ENCODE measurements at regions not wholly inside any gene's neighbourhood (a gene's known extent, or its start where the extent isn't known, plus 50 kb on each side); places are given as distances from the start of the nearest gene placed in this dataset.

DNA sequence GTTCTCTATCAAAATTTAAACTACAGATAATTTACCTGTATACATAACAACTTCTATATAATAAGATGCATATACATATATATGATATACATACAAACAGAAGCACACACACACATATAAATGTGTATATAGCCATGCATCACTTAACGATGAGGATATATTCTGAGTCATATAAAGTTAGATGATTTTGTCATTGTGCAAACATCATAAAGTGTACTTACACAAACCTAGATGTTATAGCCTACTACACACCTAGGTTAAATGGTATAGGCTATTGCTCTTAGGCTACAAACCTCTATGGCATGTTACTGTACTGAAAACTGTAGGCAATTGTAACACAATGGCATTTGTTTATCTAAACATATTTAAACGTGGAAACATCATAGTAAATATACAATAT, 937.6 kb upstream of the KCND2 start:
- H3K9me3 Mint-ChIP-seq = peaks cover 7% of the 10 kb centered on the region
- H3K4me1 Mint-ChIP-seq (ENCODE audit: low read depth) = no peaks in the 10 kb centered on the region
- no peaks in the 10 kb centered on the region for H3K36me3 Mint-ChIP-seq (ENCODE audit: low read depth)
- no peak for DNase-seq (ENCODE audit: low spot score)
- H3K4me3 Mint-ChIP-seq (ENCODE audit: low read depth) = no peak overlapping the region
- H3K27me3 Mint-ChIP-seq (ENCODE audit: low read depth) = no peaks in the 10 kb centered on the region
- no peak overlapping the region for H3K27ac Mint-ChIP-seq
- intact Hi-C loops (cut with micrococcal nuclease) = no loop called here

DNA sequence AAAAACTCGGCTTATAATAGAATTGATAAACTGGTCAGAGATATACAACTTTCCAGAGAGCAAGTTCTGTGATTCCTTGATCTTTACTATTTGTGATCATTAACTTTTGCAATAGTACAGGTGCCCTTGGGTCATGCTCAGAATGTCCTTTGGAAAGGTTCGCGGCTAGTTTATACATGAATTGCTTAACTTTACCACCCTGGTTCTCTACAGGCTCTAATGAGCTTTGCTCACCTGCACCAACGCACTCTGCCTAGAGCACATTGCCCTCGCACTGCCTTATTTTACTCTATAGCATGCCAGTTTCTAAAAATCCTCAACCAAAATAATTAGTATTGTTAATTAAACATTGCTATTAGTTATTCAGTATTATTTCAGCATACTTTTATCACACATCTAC, 931.2 kb upstream of the KCND2 start:
- Mint-ChIP-seq H3K27me3 (ENCODE audit: low read depth) (no peaks in the 10 kb centered on the region), H3K27ac (no peak overlapping the region), H3K36me3 (ENCODE audit: low read depth) (no peaks in the 10 kb centered on the region), H3K4me1 (ENCODE audit: low read depth) (no peaks in the 10 kb centered on the region), H3K9me3 (peaks cover 15% of the 10 kb centered on the region), H3K4me3 (ENCODE audit: low read depth) (no peak overlapping the region)
- intact Hi-C loops (cut with micrococcal nuclease) = no loop called here
- no peak for DNase-seq (ENCODE audit: low spot score)

DNA sequence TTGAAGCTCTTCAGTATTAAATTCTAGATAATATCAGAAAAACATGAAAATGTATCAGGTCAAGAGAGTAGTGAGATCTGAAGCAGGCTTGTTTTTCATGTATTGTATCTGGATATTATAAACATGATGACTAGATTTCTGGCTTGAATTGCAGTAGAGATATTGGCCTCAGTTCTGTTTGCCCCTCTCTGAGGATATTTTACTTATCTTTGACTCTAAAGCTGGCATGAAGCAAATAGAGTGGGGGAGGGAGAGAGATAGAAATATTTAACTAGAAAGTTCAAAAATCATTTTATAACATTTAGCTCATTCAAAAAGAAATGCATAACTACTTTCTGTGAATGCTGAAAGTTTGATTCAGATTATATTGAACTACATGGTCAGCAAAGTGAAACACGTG, 929.7 kb upstream of the KCND2 start:
- no peak overlapping the region for H3K4me3 Mint-ChIP-seq (ENCODE audit: low read depth)
- H3K27ac Mint-ChIP-seq = no peak overlapping the region
- H3K27me3 Mint-ChIP-seq (ENCODE audit: low read depth) = no peaks in the 10 kb centered on the region
- intact Hi-C loops (cut with micrococcal nuclease) = no loop called here
- H3K4me1 Mint-ChIP-seq (ENCODE audit: low read depth) = no peaks in the 10 kb centered on the region
- no peaks in the 10 kb centered on the region for H3K36me3 Mint-ChIP-seq (ENCODE audit: low read depth)
- H3K9me3 Mint-ChIP-seq = peaks cover 18% of the 10 kb centered on the region
- no peak for DNase-seq (ENCODE audit: low spot score)

DNA sequence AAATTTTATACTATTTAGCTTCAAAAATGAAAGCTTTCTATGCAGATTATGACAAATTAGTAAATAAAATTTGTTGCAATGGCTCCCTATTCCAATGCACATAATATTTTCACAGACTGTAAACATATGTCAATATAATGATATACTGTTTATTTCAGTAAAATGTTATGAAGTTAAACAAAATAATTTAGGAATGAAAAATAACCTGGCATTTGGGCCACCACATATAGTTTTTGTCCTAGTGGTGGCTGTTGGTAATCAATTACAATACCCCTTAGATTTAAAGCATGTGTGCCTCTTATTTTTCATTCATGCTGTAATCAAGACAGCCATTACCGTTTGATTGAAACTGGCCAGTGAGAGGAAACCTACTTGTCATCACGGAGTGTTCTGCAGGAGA, 928.5 kb upstream of the KCND2 start:
- Mint-ChIP-seq H3K4me1 (ENCODE audit: low read depth) (no peaks in the 10 kb centered on the region), H3K36me3 (ENCODE audit: low read depth) (no peaks in the 10 kb centered on the region), H3K4me3 (ENCODE audit: low read depth) (no peak overlapping the region), H3K27me3 (ENCODE audit: low read depth) (no peaks in the 10 kb centered on the region), H3K9me3 (peaks cover 21% of the 10 kb centered on the region), H3K27ac (no peak overlapping the region)
- intact Hi-C loops (cut with micrococcal nuclease) = no loop called here
- DNase-seq (ENCODE audit: low spot score) = no peak

DNA sequence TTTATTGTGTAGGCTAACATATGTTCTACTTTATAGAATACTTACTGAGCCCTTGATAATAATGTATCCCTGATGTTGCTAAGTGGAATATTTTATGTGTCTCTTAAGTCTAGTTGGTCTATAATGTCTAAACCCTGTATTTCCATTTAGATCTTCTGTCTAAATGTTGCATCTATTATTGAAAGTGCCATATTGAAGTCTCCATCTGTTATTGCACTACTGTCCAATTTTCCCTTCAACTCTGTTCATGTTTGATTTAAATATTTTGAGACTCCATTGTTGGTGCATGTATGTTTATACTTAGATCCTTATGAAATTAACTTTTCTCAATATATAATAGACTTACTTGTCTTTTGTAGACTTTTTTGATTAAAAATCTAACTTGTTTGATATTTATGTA, 924.5 kb upstream of the KCND2 start:
- H3K27ac Mint-ChIP-seq = no peak overlapping the region
- peaks cover 25% of the 10 kb centered on the region for H3K9me3 Mint-ChIP-seq
- no peaks in the 10 kb centered on the region for H3K36me3 Mint-ChIP-seq (ENCODE audit: low read depth)
- no peaks in the 10 kb centered on the region for H3K4me1 Mint-ChIP-seq (ENCODE audit: low read depth)
- DNase-seq (ENCODE audit: low spot score) = no peak
- intact Hi-C loops (cut with micrococcal nuclease) = no loop called here
- H3K27me3 Mint-ChIP-seq (ENCODE audit: low read depth) = no peaks in the 10 kb centered on the region
- H3K4me3 Mint-ChIP-seq (ENCODE audit: low read depth) = no peak overlapping the region

DNA sequence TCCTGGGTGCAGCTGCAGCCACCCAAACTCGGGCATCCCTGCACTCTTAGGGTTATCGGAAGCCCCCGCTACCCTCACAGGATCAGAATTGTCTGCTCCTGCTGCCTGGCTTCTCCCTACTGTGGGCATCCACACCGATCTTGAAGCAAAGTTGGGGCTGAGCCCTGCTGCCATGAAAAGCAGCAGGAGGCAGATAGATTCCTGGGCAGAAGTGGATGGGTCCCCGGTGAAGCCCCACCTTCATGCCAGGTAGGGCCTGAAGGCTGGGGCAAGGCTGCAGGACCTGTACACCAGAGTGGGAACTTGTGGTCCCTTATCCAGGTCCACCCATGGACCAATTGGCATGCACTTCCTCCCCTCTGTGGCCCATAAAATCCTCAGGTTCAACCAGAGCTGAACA, 922.6 kb upstream of the KCND2 start:
- peaks cover 25% of the 10 kb centered on the region for H3K9me3 Mint-ChIP-seq
- H3K27me3 Mint-ChIP-seq (ENCODE audit: low read depth) = no peaks in the 10 kb centered on the region
- H3K4me1 Mint-ChIP-seq (ENCODE audit: low read depth) = no peaks in the 10 kb centered on the region
- intact Hi-C loops (cut with micrococcal nuclease) = no loop called here
- no peak overlapping the region for H3K4me3 Mint-ChIP-seq (ENCODE audit: low read depth)
- no peaks in the 10 kb centered on the region for H3K36me3 Mint-ChIP-seq (ENCODE audit: low read depth)
- no peak for DNase-seq (ENCODE audit: low spot score)
- H3K27ac Mint-ChIP-seq = no peak overlapping the region

DNA sequence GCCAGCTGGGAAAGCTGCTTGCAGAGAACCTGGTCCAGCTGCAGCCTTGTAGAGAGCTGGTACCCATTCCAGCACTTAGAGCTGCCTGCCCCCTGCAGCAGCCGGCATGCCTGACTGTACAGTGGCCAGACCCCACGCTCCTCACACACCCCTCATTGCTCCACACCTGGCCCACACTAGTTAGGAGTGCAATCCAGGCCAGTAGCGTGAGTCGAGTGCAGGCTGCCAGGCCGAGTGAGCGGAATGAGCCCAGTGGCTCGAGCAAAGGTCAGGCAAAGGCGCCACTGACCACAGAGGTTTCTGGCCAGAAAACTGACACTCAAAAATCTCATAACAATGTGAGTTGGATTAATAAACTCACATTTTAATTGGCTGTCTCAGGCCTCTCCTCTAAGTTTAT, 921.7 kb upstream of the KCND2 start:
- Mint-ChIP-seq H3K4me3 (ENCODE audit: low read depth) (no peak overlapping the region), H3K4me1 (ENCODE audit: low read depth) (no peaks in the 10 kb centered on the region), H3K36me3 (ENCODE audit: low read depth) (no peaks in the 10 kb centered on the region), H3K27me3 (ENCODE audit: low read depth) (no peaks in the 10 kb centered on the region), H3K9me3 (peaks cover 23% of the 10 kb centered on the region), H3K27ac (no peak overlapping the region)
- intact Hi-C loops (cut with micrococcal nuclease) = no loop called here
- no peak for DNase-seq (ENCODE audit: low spot score)

DNA sequence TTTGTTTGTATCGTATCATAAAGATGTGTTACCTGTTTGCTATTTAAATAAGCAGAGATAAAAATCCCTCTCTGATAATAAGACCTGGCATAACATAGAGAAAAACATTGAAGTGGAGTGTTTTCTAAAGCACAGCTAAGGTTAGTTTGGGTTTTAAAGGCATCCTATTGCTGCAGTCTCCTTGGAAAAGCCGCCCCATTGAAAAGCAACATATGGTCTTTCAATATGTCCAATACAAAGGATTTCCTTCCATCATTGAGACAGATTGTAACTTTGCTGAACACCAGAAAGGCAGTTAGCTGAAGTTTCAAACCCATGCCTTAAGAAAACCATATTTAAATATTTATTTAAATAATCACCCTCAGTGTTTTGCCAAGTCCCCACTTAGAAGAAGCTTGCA, 898.5 kb upstream of the KCND2 start:
- Mint-ChIP-seq H3K4me1 (ENCODE audit: low read depth) (no peaks in the 10 kb centered on the region), H3K27me3 (ENCODE audit: low read depth) (no peaks in the 10 kb centered on the region), H3K27ac (no peak overlapping the region), H3K4me3 (ENCODE audit: low read depth) (no peak overlapping the region), H3K9me3 (peaks cover 10% of the 10 kb centered on the region), H3K36me3 (ENCODE audit: low read depth) (no peaks in the 10 kb centered on the region)
- no peak for DNase-seq (ENCODE audit: low spot score)
- intact Hi-C loops (cut with micrococcal nuclease) = no loop called here

DNA sequence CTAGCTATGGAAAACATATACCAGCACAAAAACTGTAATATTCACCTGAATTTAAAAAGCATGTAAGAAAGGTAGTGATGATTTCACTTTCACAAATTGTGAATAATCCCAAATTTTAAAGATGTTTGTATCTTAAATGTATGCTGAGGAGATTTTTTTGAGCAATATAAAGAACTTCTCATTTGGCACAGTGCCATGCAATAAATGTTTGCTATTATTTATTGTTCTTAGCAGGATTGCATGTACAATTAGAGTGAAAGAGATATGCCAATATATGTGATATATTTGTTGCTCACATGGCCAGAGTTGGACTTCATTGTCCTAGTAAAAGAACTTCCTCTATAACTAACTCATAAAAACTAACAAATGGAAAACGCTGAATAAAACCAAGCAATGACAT, 895.1 kb upstream of the KCND2 start:
- H3K9me3 Mint-ChIP-seq = no peaks in the 10 kb centered on the region
- no peak overlapping the region for H3K27ac Mint-ChIP-seq
- intact Hi-C loops (cut with micrococcal nuclease) = no loop called here
- H3K4me1 Mint-ChIP-seq (ENCODE audit: low read depth) = no peaks in the 10 kb centered on the region
- no peak overlapping the region for H3K4me3 Mint-ChIP-seq (ENCODE audit: low read depth)
- DNase-seq (ENCODE audit: low spot score) = no peak
- no peaks in the 10 kb centered on the region for H3K27me3 Mint-ChIP-seq (ENCODE audit: low read depth)
- H3K36me3 Mint-ChIP-seq (ENCODE audit: low read depth) = no peaks in the 10 kb centered on the region

DNA sequence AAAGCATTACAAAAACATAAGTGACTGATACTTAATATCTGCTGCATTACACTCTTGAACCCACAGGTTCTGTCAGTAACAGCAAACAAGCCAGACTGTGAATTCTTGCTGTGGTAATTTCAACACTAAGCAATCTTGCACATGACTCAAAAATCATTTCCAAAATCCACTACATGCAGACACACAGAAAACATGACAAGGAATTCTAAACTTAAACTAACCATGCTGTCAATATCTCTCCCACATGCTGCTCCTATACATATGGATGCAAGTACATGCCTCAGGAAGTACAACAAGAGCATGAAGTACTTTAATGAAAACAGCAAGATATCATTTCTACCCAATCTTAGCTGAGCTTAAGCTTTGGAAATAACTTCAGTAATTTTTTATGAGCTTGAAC, 890.2 kb upstream of the KCND2 start:
- H3K4me1 Mint-ChIP-seq (ENCODE audit: low read depth) = no peaks in the 10 kb centered on the region
- no peak overlapping the region for H3K27ac Mint-ChIP-seq
- H3K4me3 Mint-ChIP-seq (ENCODE audit: low read depth) = no peak overlapping the region
- no peaks in the 10 kb centered on the region for H3K36me3 Mint-ChIP-seq (ENCODE audit: low read depth)
- intact Hi-C loops (cut with micrococcal nuclease) = no loop called here
- DNase-seq (ENCODE audit: low spot score) = no peak
- H3K27me3 Mint-ChIP-seq (ENCODE audit: low read depth) = no peaks in the 10 kb centered on the region
- H3K9me3 Mint-ChIP-seq = peaks cover 4% of the 10 kb centered on the region

DNA sequence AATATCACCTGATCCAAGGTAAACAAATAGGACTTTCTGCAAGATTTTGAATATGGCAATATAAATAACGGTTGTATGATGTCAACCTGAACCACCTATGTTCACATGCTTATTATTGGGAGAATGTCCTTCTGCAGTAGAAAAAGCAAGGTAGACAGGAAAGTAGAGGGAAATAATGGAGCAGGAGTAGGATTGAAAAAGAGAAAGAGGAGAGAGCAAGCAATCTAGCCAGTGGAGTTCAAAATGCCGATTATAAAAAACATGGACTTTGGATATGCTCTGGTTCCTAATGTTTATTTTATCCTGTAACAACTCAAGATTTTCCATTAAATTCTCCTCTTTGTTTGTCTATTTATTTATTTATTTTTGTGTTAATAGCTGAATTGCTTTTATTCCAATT, 878.0 kb upstream of the KCND2 start:
- H3K27me3 Mint-ChIP-seq (ENCODE audit: low read depth) = no peaks in the 10 kb centered on the region
- H3K9me3 Mint-ChIP-seq = peaks cover 4% of the 10 kb centered on the region
- no peaks in the 10 kb centered on the region for H3K4me1 Mint-ChIP-seq (ENCODE audit: low read depth)

DNA sequence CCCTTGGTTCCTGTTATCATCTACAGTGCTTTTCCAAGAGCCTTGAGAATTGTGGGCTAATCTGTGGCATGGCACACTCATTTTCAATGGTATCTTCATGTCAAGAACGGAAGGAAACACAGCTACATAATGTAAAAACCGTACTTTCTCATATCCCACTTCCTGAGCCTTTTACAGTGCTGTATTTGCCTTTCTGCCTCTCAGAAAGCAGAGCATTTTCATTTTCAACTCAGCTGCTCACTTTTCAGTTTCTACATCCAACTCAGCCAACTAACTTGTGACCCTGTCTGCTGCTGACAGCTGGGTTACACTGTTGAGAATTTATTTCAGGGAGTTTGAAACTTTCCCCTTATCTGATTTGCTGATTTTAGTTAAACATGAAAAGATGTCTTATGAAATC, 875.8 kb upstream of the KCND2 start:
- Mint-ChIP-seq H3K9me3 (peaks cover 4% of the 10 kb centered on the region), H3K27me3 (ENCODE audit: low read depth) (no peaks in the 10 kb centered on the region), H3K36me3 (ENCODE audit: low read depth) (no peaks in the 10 kb centered on the region), H3K27ac (no peak overlapping the region), H3K4me3 (ENCODE audit: low read depth) (no peak overlapping the region), H3K4me1 (ENCODE audit: low read depth) (no peaks in the 10 kb centered on the region)
- DNase-seq (ENCODE audit: low spot score) = no peak
- intact Hi-C loops (cut with micrococcal nuclease) = no loop called here

More for the DNA sequence above, 878.0 kb upstream of the KCND2 start:
- Mint-ChIP-seq H3K27ac (no peak overlapping the region), H3K4me3 (ENCODE audit: low read depth) (no peak overlapping the region), H3K36me3 (ENCODE audit: low read depth) (no peaks in the 10 kb centered on the region)
- DNase-seq (ENCODE audit: low spot score) = no peak
- intact Hi-C loops (cut with micrococcal nuclease) = no loop called here

DNA sequence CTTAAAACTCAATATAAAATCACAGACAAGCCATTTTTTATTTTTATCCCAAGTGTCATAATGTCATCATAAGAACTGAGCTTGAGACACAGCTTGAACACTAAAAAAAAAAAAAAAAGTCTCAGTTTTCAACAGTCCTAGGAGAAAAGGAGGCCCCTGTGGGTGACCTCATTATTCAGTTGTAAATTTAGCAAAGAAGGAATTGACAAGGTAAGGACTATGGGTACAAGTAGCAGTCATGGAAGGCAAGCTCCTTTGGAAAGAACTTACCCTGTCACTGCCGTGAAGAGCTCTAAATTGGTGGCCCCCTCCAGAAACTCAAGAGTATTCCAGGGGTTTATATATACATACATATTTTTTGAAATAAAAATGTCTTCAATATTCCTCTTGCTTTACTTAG, 864.4 kb upstream of the KCND2 start:
- Mint-ChIP-seq H3K36me3 (ENCODE audit: low read depth) (no peaks in the 10 kb centered on the region), H3K9me3 (peaks cover 4% of the 10 kb centered on the region), H3K27ac (no peak overlapping the region), H3K4me1 (ENCODE audit: low read depth) (no peaks in the 10 kb centered on the region), H3K27me3 (ENCODE audit: low read depth) (no peaks in the 10 kb centered on the region), H3K4me3 (ENCODE audit: low read depth) (no peak overlapping the region)
- intact Hi-C loops (cut with micrococcal nuclease) = no loop called here
- no peak for DNase-seq (ENCODE audit: low spot score)

DNA sequence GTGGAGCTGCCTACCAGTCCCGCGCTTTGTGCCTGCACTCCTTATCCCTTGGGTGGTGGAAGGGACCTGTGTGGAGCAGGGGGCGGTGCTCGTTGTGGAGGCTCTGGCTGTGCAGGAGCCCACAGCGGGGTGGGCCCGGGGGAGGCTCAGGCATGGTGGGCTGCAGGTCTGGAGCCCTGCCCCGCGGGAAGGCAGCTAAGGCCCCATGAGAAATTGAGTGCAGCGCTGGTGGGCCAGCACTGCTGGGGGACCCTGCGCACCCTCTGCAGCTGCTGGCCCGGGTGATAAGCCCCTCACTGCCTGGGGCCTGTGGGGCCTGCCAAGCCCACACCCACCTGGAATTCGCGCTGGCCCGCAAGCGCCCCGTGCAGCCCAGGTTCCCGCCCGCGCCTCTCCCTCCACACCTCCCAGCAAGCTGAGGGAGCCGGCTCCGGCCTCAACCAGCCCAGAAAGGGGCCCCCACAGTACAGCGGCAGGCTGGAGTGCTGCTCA, 859.6 kb upstream of the KCND2 start:
- no peak for DNase-seq (ENCODE audit: low spot score)
- intact Hi-C loops (cut with micrococcal nuclease) = no loop called here
- no peaks in the 10 kb centered on the region for H3K36me3 Mint-ChIP-seq (ENCODE audit: low read depth)
- peaks cover 4% of the 10 kb centered on the region for H3K9me3 Mint-ChIP-seq
- H3K4me1 Mint-ChIP-seq (ENCODE audit: low read depth) = no peaks in the 10 kb centered on the region
- H3K27me3 Mint-ChIP-seq (ENCODE audit: low read depth) = no peaks in the 10 kb centered on the region
- H3K4me3 Mint-ChIP-seq (ENCODE audit: low read depth) = no peak overlapping the region
- no peak overlapping the region for H3K27ac Mint-ChIP-seq
